GM23338 (cell line): ENCODE measurements at regions not wholly inside any gene's neighbourhood (a gene's known extent, or its start where the extent isn't known, plus 50 kb on each side); places are given as distances from the start of the nearest gene placed in this dataset.

Experiments
- ATAC-seq: fragments of 200-7000 bp; cut with Tn5 transposase; 3 replicates; pipeline ENCODE4 v1.9.1; 2020
- DNase-seq: peaks from one replicate; pipeline ENCODE4 v3.0.0-alpha.2; 2015; ENCODE audit warnings: low spot score
- H2AFZ ChIP-seq: fragments of 200-600 bp; sonication (generic); 2 replicates; pipeline ENCODE4 v1.8.0; 2016; ENCODE audit warnings: antibody characterized with exemption, mild to moderate bottlenecking, moderate library complexity
- H3F3A ChIP-seq: fragments of 200-600 bp; sonication (generic); replicated peaks from 2 replicates; pipeline ENCODE4 v1.8.0; 2017; ENCODE audit warnings: antibody characterized with exemption, mixed run types, low read depth
- H3K27ac ChIP-seq: fragments of 200-600 bp; sonication (generic); 2 replicates; pipeline ENCODE4 v1.6.1; 2016; ENCODE audit warnings: low read depth
- H3K27me3 ChIP-seq: fragments of 200-600 bp; sonication (generic); 2 replicates; pipeline ENCODE4 v1.8.0; 2016; ENCODE audit warnings: mild to moderate bottlenecking, mixed run types, moderate library complexity; ENCODE audit not compliant: insufficient read depth
- H3K36me3 ChIP-seq: fragments of 200-600 bp; sonication (generic); 2 replicates; pipeline ENCODE4 v1.8.0; 2016; ENCODE audit warnings: mild to moderate bottlenecking; ENCODE audit not compliant: insufficient read depth
- H3K4me1 ChIP-seq: fragments of 200-600 bp; sonication (generic); 2 replicates; pipeline ENCODE4 v1.8.0; 2016; ENCODE audit warnings: mild to moderate bottlenecking, moderate library complexity; ENCODE audit not compliant: insufficient read depth
- H3K4me2 ChIP-seq: fragments of 200-600 bp; sonication (generic); 2 replicates; pipeline ENCODE4 v1.7.1; 2017; ENCODE audit warnings: mixed run types
- H3K4me3 ChIP-seq: fragments of 200-600 bp; sonication (generic); 2 replicates; pipeline ENCODE4 v1.6.1; 2016; ENCODE audit warnings: mixed run types
- H3K79me2 ChIP-seq: fragments of 200-600 bp; sonication (generic); replicated peaks from 2 replicates; pipeline ENCODE4 v1.8.0; 2017; ENCODE audit warnings: mild to moderate bottlenecking; ENCODE audit not compliant: insufficient read depth
- H3K9me2 ChIP-seq: fragments of 200-600 bp; sonication (generic); 2 replicates; pipeline ENCODE4 v1.8.0; 2017; ENCODE audit not compliant: insufficient read depth
- H4K20me1 ChIP-seq: fragments of 200-600 bp; sonication (generic); replicated peaks from 2 replicates; pipeline ENCODE4 v1.8.0; 2017; ENCODE audit warnings: mild to moderate bottlenecking; ENCODE audit not compliant: insufficient read depth
- H3K27ac Mint-ChIP-seq: 2 replicates; pipeline ENCODE4 v1.8.0; 2020; ENCODE audit warnings: inconsistent platforms, mild to moderate bottlenecking, moderate library complexity, mixed read lengths
- H3K27me3 Mint-ChIP-seq: 3 replicates; pipeline ENCODE4 v1.8.0; 2022; ENCODE audit warnings: low read depth, mild to moderate bottlenecking, moderate library complexity, mixed read lengths, inconsistent platforms; ENCODE audit not compliant: insufficient read depth, poor library complexity
- H3K36me3 Mint-ChIP-seq: 3 replicates; pipeline ENCODE4 v1.8.0; 2021; ENCODE audit warnings: low read depth, mild to moderate bottlenecking, inconsistent platforms, moderate library complexity, mixed read lengths
- H3K4me1 Mint-ChIP-seq: 3 replicates; pipeline ENCODE4 v1.8.0; 2020; ENCODE audit warnings: mild to moderate bottlenecking, inconsistent platforms, mixed read lengths
- H3K4me3 Mint-ChIP-seq: 3 replicates; pipeline ENCODE4 v1.8.0; 2021; ENCODE audit warnings: moderate library complexity, mild to moderate bottlenecking, inconsistent platforms, mixed read lengths
- H3K9me3 Mint-ChIP-seq: 3 replicates; pipeline ENCODE4 v1.8.0; 2020; ENCODE audit warnings: moderate library complexity, mild to moderate bottlenecking, inconsistent platforms, mixed read lengths
- CREB1 ChIP-seq: fragments of 250-450 bp; sonication (Bioruptor Pico); IDR thresholded peaks from 2 replicates; pipeline ENCODE4 v1.5.0; 2020; ENCODE audit warnings: low read depth, mild to moderate bottlenecking, moderate library complexity
- EZH2 ChIP-seq: fragments of 200-600 bp; sonication (generic); IDR thresholded peaks from one replicate; pipeline ENCODE4 v1.8.0; 2017; ENCODE audit warnings: antibody characterized with exemption, mild to moderate bottlenecking, low read depth; ENCODE audit not compliant: unreplicated experiment
- EZH2phosphoT487 ChIP-seq: fragments of 200-600 bp; sonication (generic); IDR thresholded peaks from one replicate; pipeline ENCODE4 v1.8.1; 2018; ENCODE audit warnings: antibody characterized with exemption; ENCODE audit not compliant: unreplicated experiment
- JUNB ChIP-seq: IDR thresholded peaks from one replicate; pipeline ENCODE4 v1.6.1; 2016; ENCODE audit warnings: antibody characterized with exemption; ENCODE audit not compliant: unreplicated experiment
- NANOG ChIP-seq: IDR thresholded peaks from 2 replicates; pipeline ENCODE4 v1.6.1; 2016; ENCODE audit warnings: antibody characterized with exemption, borderline replicate concordance
- POLR2AphosphoS5 ChIP-seq: IDR thresholded peaks from 2 replicates; pipeline ENCODE4 v1.6.1; 2016; ENCODE audit warnings: antibody characterized with exemption, low read depth
- REST ChIP-seq: IDR thresholded peaks from one replicate; pipeline ENCODE4 v1.6.1; 2018; ENCODE audit warnings: antibody characterized with exemption; ENCODE audit not compliant: unreplicated experiment
- STAT1 ChIP-seq: IDR thresholded peaks from one replicate; pipeline ENCODE4 v1.6.1; 2016; ENCODE audit warnings: antibody characterized with exemption; ENCODE audit not compliant: unreplicated experiment
- ZNF114 ChIP-seq: fragments of 250-450 bp; sonication (Bioruptor Pico); IDR thresholded peaks from 2 replicates; pipeline ENCODE4 v1.5.0; 2020; ENCODE audit warnings: mild to moderate bottlenecking, moderate library complexity
- ZNF331 ChIP-seq: fragments of 250-450 bp; sonication (Bioruptor Pico); IDR thresholded peaks from 2 replicates; pipeline ENCODE4 v1.5.0; 2020; ENCODE audit warnings: low read depth, mild to moderate bottlenecking, moderate library complexity
- TF ChIP-seq, protein P1 (sequence below): fragments of 250-450 bp; sonication (Bioruptor Pico); IDR thresholded peaks from 2 replicates; pipeline ENCODE4 v1.5.0; 2020; ENCODE audit warnings: mild to moderate bottlenecking, moderate library complexity
- TF ChIP-seq, protein P2 (sequence below), 2 experiments: fragments of 200-600 bp in 1 of 2; sonication (generic) in 1 of 2; conservative IDR thresholded peaks; 2 replicates each; pipeline versions ENCODE4 v1.5.1 to v1.6.1; 2016 to 2017; ENCODE audit warnings: antibody characterized with exemption in 2 of 2, low read depth in 2 of 2, mild to moderate bottlenecking in 2 of 2, moderate library complexity in 1 of 2
- TF ChIP-seq, protein P3 (sequence below): IDR thresholded peaks from 2 replicates; pipeline ENCODE4 v1.6.1; 2016; ENCODE audit warnings: antibody characterized with exemption

GRCh38 chr15:47971637-47972036, 149.2 kb upstream of the SLC24A5 start:
- peaks cover 9% of the 10 kb centered on the region; the same call in 2 of the 3 replicates for H3K4me1 Mint-ChIP-seq
- ATAC-seq: no peak
- H3K27me3 ChIP-seq: no peaks in the 10 kb centered on the region

More at GRCh38 chr15:47971637-47972036, 149.2 kb upstream of the SLC24A5 start:
- no peak overlapping the region for H3K4me3 ChIP-seq
- no peak for DNase-seq
- peaks cover 8% of the 10 kb centered on the region; the same call in 1 of the 2 replicates for H3K9me2 ChIP-seq
- Mint-ChIP-seq H3K27me3 (peaks cover 2% of the 10 kb centered on the region), H3K27ac (no peak overlapping the region), H3K36me3 (no peaks in the 10 kb centered on the region), H3K9me3 (no peaks in the 10 kb centered on the region), H3K4me3 (no peak overlapping the region)
- no peaks in the 10 kb centered on the region for H3K36me3 ChIP-seq
- TF ChIP-seq, protein P1, sequence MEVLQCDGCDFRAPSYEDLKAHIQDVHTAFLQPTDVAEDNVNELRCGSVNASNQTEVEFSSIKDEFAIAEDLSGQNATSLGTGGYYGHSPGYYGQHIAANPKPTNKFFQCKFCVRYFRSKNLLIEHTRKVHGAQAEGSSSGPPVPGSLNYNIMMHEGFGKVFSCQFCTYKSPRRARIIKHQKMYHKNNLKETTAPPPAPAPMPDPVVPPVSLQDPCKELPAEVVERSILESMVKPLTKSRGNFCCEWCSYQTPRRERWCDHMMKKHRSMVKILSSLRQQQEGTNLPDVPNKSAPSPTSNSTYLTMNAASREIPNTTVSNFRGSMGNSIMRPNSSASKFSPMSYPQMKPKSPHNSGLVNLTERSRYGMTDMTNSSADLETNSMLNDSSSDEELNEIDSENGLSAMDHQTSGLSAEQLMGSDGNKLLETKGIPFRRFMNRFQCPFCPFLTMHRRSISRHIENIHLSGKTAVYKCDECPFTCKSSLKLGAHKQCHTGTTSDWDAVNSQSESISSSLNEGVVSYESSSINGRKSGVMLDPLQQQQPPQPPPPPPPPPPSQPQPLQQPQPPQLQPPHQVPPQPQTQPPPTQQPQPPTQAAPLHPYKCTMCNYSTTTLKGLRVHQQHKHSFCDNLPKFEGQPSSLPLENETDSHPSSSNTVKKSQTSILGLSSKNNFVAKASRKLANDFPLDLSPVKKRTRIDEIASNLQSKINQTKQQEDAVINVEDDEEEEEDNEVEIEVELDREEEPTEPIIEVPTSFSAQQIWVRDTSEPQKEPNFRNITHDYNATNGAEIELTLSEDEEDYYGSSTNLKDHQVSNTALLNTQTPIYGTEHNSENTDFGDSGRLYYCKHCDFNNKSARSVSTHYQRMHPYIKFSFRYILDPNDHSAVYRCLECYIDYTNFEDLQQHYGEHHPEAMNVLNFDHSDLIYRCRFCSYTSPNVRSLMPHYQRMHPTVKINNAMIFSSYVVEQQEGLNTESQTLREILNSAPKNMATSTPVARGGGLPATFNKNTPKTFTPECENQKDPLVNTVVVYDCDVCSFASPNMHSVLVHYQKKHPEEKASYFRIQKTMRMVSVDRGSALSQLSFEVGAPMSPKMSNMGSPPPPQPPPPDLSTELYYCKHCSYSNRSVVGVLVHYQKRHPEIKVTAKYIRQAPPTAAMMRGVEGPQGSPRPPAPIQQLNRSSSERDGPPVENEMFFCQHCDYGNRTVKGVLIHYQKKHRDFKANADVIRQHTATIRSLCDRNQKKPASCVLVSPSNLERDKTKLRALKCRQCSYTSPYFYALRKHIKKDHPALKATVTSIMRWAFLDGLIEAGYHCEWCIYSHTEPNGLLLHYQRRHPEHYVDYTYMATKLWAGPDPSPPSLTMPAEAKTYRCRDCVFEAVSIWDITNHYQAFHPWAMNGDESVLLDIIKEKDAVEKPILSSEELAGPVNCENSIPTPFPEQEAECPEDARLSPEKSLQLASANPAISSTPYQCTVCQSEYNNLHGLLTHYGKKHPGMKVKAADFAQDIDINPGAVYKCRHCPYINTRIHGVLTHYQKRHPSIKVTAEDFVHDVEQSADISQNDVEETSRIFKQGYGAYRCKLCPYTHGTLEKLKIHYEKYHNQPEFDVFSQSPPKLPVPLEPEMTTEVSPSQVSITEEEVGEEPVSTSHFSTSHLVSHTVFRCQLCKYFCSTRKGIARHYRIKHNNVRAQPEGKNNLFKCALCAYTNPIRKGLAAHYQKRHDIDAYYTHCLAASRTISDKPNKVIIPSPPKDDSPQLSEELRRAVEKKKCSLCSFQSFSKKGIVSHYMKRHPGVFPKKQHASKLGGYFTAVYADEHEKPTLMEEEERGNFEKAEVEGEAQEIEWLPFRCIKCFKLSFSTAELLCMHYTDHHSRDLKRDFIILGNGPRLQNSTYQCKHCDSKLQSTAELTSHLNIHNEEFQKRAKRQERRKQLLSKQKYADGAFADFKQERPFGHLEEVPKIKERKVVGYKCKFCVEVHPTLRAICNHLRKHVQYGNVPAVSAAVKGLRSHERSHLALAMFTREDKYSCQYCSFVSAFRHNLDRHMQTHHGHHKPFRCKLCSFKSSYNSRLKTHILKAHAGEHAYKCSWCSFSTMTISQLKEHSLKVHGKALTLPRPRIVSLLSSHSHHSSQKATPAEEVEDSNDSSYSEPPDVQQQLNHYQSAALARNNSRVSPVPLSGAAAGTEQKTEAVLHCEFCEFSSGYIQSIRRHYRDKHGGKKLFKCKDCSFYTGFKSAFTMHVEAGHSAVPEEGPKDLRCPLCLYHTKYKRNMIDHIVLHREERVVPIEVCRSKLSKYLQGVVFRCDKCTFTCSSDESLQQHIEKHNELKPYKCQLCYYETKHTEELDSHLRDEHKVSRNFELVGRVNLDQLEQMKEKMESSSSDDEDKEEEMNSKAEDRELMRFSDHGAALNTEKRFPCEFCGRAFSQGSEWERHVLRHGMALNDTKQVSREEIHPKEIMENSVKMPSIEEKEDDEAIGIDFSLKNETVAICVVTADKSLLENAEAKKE (CRISPR knock-in tag): no peak
- TF ChIP-seq JUNB (no peak), ZNF331 (CRISPR knock-in tag) (no peak), STAT1 (no peak), EZH2 (no peak), CREB1 (CRISPR knock-in tag) (no peak), NANOG (no peak), ZNF114 (no peak), EZH2phosphoT487 (no peak), REST (no peak), POLR2AphosphoS5 (no peak)
- TF ChIP-seq, protein P2, sequence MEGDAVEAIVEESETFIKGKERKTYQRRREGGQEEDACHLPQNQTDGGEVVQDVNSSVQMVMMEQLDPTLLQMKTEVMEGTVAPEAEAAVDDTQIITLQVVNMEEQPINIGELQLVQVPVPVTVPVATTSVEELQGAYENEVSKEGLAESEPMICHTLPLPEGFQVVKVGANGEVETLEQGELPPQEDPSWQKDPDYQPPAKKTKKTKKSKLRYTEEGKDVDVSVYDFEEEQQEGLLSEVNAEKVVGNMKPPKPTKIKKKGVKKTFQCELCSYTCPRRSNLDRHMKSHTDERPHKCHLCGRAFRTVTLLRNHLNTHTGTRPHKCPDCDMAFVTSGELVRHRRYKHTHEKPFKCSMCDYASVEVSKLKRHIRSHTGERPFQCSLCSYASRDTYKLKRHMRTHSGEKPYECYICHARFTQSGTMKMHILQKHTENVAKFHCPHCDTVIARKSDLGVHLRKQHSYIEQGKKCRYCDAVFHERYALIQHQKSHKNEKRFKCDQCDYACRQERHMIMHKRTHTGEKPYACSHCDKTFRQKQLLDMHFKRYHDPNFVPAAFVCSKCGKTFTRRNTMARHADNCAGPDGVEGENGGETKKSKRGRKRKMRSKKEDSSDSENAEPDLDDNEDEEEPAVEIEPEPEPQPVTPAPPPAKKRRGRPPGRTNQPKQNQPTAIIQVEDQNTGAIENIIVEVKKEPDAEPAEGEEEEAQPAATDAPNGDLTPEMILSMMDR (conservative IDR thresholded peaks at IDR 0.05; ENCODE audit: low read depth in 2 of 2): no peak
- TF ChIP-seq, protein P3, sequence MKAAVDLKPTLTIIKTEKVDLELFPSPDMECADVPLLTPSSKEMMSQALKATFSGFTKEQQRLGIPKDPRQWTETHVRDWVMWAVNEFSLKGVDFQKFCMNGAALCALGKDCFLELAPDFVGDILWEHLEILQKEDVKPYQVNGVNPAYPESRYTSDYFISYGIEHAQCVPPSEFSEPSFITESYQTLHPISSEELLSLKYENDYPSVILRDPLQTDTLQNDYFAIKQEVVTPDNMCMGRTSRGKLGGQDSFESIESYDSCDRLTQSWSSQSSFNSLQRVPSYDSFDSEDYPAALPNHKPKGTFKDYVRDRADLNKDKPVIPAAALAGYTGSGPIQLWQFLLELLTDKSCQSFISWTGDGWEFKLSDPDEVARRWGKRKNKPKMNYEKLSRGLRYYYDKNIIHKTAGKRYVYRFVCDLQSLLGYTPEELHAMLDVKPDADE: no peak
- H3K4me2 ChIP-seq: no peak overlapping the region
- H3K79me2 ChIP-seq: no peaks in the 10 kb centered on the region
- no peak overlapping the region for H3K27ac ChIP-seq
- no peaks in the 10 kb centered on the region for H3F3A ChIP-seq
- H4K20me1 ChIP-seq: no peaks in the 10 kb centered on the region
- no peak overlapping the region for H2AFZ ChIP-seq
- peaks cover 9% of the 10 kb centered on the region; the same call in 1 of the 2 replicates for H3K4me1 ChIP-seq
